HG02870 (cell line): ENCODE measurements at regions not wholly inside any gene's neighbourhood (a gene's known extent, or its start where the extent isn't known, plus 50 kb on each side); places are given as distances from the start of the nearest gene placed in this dataset.
A peak's percentile ranks its signal among the peaks of the same experiment; 100 is the strongest.

ENCODE experiments used
- ATAC-seq: cut with Tn5 transposase; IDR thresholded peaks from one replicate; pipeline ENCODE4 v1.9.1; 2021; ENCODE audit warnings: mild to moderate bottlenecking, moderate library complexity; ENCODE audit not compliant: unreplicated experiment

GRCh38 chr2:126512026-126512425 lies 143.9 kb upstream of the GYPC start:
- ATAC-seq = no peak

GRCh38 chr2:126513033-126513432 lies 142.9 kb upstream of the GYPC start:
- no peak for ATAC-seq

GRCh38 chr2:126515471-126515870 lies 140.5 kb upstream of the GYPC start:
- no peak for ATAC-seq

- no peak for ATAC-seq
Measured at GRCh38 chr2:126518196-126518595, 137.8 kb upstream of the GYPC start.

- peak; percentile 93 for ATAC-seq
Measured at GRCh38 chr2:126527836-126528490, 128.0 kb upstream of the GYPC start.

GRCh38 chr2:126531029-126531428 lies 124.9 kb upstream of the GYPC start:
- ATAC-seq = no peak

GRCh38 chr2:126534478-126534877 lies 121.5 kb upstream of the GYPC start:
- ATAC-seq = no peak

- ATAC-seq = no peak
Measured at GRCh38 chr2:126535408-126535807, 120.5 kb upstream of the GYPC start.

GRCh38 chr2:126536605-126537200 lies 119.3 kb upstream of the GYPC start:
- ATAC-seq = no peak

GRCh38 chr2:126539101-126539500 lies 116.9 kb upstream of the GYPC start:
- ATAC-seq = no peak

- no peak for ATAC-seq
Measured at GRCh38 chr2:126542247-126542646, 113.7 kb upstream of the GYPC start.

GRCh38 chr2:126543081-126543480 lies 112.9 kb upstream of the GYPC start:
- ATAC-seq = no peak

GRCh38 chr2:126558029-126558428 lies 97.9 kb upstream of the GYPC start:
- no peak for ATAC-seq

GRCh38 chr2:126568734-126569133 lies 87.2 kb upstream of the GYPC start:
- no peak for ATAC-seq

- ATAC-seq = no peak
Measured at GRCh38 chr2:126571403-126571802, 84.6 kb upstream of the GYPC start.

- no peak for ATAC-seq
Measured at GRCh38 chr2:126575631-126576030, 80.3 kb upstream of the GYPC start.

GRCh38 chr2:126579868-126580267 lies 76.1 kb upstream of the GYPC start:
- no peak for ATAC-seq

GRCh38 chr2:126586317-126586716 lies 69.6 kb upstream of the GYPC start:
- no peak for ATAC-seq

GRCh38 chr2:126599062-126599461 lies 56.9 kb upstream of the GYPC start:
- no peak for ATAC-seq

GRCh38 chr2:126600742-126601141 lies 55.2 kb upstream of the GYPC start:
- ATAC-seq = no peak

- ATAC-seq = no peak
Measured at GRCh38 chr2:126602334-126602733, 53.6 kb upstream of the GYPC start.
